GM23338 (cell line): ENCODE measurements at regions not wholly inside any gene's neighbourhood (a gene's known extent, or its start where the extent isn't known, plus 50 kb on each side); places are given as distances from the start of the nearest gene placed in this dataset.

Source experiments
- CTCF ChIP-seq, 2 experiments: fragments of 200-600 bp in 1 of 2; sonication (generic) in 1 of 2; conservative IDR thresholded peaks; 2 replicates each; pipeline versions ENCODE4 v1.5.1 to v1.6.1; 2016 to 2017; ENCODE audit warnings: antibody characterized with exemption in 2 of 2, low read depth in 2 of 2, mild to moderate bottlenecking in 2 of 2, moderate library complexity in 1 of 2
- ETS1 ChIP-seq: IDR thresholded peaks from 2 replicates; pipeline ENCODE4 v1.6.1; 2016; ENCODE audit warnings: antibody characterized with exemption
- EZH2phosphoT487 ChIP-seq: fragments of 200-600 bp; sonication (generic); IDR thresholded peaks from one replicate; pipeline ENCODE4 v1.8.1; 2018; ENCODE audit warnings: antibody characterized with exemption; ENCODE audit not compliant: unreplicated experiment
- JUNB ChIP-seq: IDR thresholded peaks from one replicate; pipeline ENCODE4 v1.6.1; 2016; ENCODE audit warnings: antibody characterized with exemption; ENCODE audit not compliant: unreplicated experiment
- POLR2AphosphoS5 ChIP-seq: IDR thresholded peaks from 2 replicates; pipeline ENCODE4 v1.6.1; 2016; ENCODE audit warnings: antibody characterized with exemption, low read depth
- ZNF331 ChIP-seq: fragments of 250-450 bp; sonication (Bioruptor Pico); IDR thresholded peaks from 2 replicates; pipeline ENCODE4 v1.5.0; 2020; ENCODE audit warnings: low read depth, mild to moderate bottlenecking, moderate library complexity
- ZNF462 ChIP-seq: fragments of 250-450 bp; sonication (Bioruptor Pico); IDR thresholded peaks from 2 replicates; pipeline ENCODE4 v1.5.0; 2020; ENCODE audit warnings: mild to moderate bottlenecking, moderate library complexity

- no peak for TF ChIP-seq CTCF (conservative IDR thresholded peaks at IDR 0.05; ENCODE audit: low read depth in 2 of 2)
- no peak for TF ChIP-seq ETS1
- TF ChIP-seq POLR2AphosphoS5, result no peak
- no peak for TF ChIP-seq ZNF331 (CRISPR knock-in tag)
- no peak for TF ChIP-seq JUNB
- TF ChIP-seq ZNF462, result no peak
- TF ChIP-seq EZH2phosphoT487, result no peak
Measured at GRCh38 chr2:39550701-39551285, 113.7 kb upstream of the MAP4K3 start.
